ENCODE measurements at regions not wholly inside any gene's neighbourhood (a gene's known extent, or its start where the extent isn't known, plus 50 kb on each side); places are given as distances from the start of the nearest gene placed in this dataset.

GRCh38 chr5:9972059-9972458 is 277.6 kb downstream of the ATPSCKMT start:
- H3K27ac Mint-ChIP-seq, result no peak overlapping the region
- Histone ChIP-seq H3K79me2 (ENCODE audit: low read depth) (no peaks in the 10 kb centered on the region), H3K4me1 (peaks cover 6% of the 10 kb centered on the region), H3K4me3 (no peak overlapping the region), H4K20me1 (ENCODE audit: low read depth) (no peaks in the 10 kb centered on the region), H3K9me3 (ENCODE audit: low read depth) (no peaks in the 10 kb centered on the region), H3K36me3 (no peaks in the 10 kb centered on the region), H3K27me3 (no peaks in the 10 kb centered on the region), H2AFZ (replicated peaks) (no peak overlapping the region), H3K27ac (no peak overlapping the region), H3K4me2 (no peak overlapping the region), H3F3A (ENCODE audit: low read depth) (no peaks in the 10 kb centered on the region), H3K9ac (no peak overlapping the region)
- H3K4me1 Mint-ChIP-seq, result no peaks in the 10 kb centered on the region
- no peaks in the 10 kb centered on the region for H3K27me3 Mint-ChIP-seq (ENCODE audit: insufficient read depth, low read depth)
- peaks cover 23% of the 10 kb centered on the region for H3K9me3 Mint-ChIP-seq
- no peaks in the 10 kb centered on the region for H3K36me3 Mint-ChIP-seq
- no peak overlapping the region for H3K4me3 Mint-ChIP-seq
- TF ChIP-seq EZH2phosphoT487 (IDR thresholded peaks at IDR 0.05) (no peak), CTCF (IDR thresholded peaks at IDR 0.05) (no peak), EZH2 (IDR thresholded peaks at IDR 0.05) (no peak)
- DNase-seq (ENCODE audit: low spot score), result no peak

DNA sequence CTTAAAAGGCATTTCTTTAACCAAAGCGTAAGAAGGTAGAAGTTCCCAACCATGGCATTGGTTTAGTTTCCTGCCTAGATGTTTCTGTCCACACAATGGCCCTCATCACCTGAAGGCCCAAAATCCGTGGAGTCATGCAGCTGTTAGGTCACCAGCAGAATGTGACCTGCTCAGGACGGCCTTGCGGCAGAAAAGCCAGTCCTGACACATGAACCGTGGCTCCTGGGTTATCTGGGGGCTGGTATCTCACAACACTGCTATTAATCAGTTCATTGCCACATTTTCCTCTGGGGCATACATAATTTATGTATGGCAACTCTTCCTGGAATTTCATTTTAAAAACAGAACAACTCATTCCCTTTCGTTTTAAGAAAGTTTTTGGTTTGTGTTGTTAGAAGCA is 278.4 kb downstream of the ATPSCKMT start:
- peaks cover 23% of the 10 kb centered on the region for H3K9me3 Mint-ChIP-seq
- H3K27me3 ChIP-seq, result no peaks in the 10 kb centered on the region
- H3K4me3 Mint-ChIP-seq, result no peak overlapping the region

DNA sequence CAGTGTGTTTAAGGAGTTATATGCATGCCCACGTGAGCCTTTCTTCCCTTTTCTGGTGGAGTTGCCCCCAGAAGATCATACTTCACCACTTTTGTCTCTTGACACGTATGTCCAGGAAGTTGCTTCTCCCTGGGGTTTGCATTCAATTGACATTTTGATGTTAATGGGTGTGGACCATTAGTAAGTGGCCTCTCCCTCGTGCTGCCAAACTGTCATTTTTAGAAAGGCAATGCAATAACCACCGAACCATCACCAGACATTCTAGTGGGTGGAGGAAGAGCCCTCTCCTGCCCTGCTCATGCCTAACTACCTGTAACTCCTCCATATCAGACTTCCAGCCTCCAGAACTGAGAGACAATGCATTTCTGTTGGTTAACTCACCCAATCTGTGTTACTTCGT is 290.8 kb downstream of the ATPSCKMT start:
- H3K9me3 ChIP-seq (ENCODE audit: low read depth), result no peaks in the 10 kb centered on the region
- no peak overlapping the region for H3K27ac ChIP-seq
- Mint-ChIP-seq H3K27me3 (ENCODE audit: insufficient read depth, low read depth) (no peaks in the 10 kb centered on the region), H3K27ac (no peak overlapping the region), H3K9me3 (peaks cover 7% of the 10 kb centered on the region), H3K4me1 (peaks cover 19% of the 10 kb centered on the region), H3K4me3 (no peak overlapping the region), H3K36me3 (no peaks in the 10 kb centered on the region)
- H3K36me3 ChIP-seq, result no peaks in the 10 kb centered on the region
- no peaks in the 10 kb centered on the region for H3K4me1 ChIP-seq
- H2AFZ ChIP-seq (replicated peaks), result no peak overlapping the region
- H3K4me3 ChIP-seq, result no peak overlapping the region
- no peak for DNase-seq (ENCODE audit: low spot score)
- H3F3A ChIP-seq (ENCODE audit: low read depth), result no peaks in the 10 kb centered on the region
- no peak overlapping the region for H3K4me2 ChIP-seq
- H3K27me3 ChIP-seq, result no peaks in the 10 kb centered on the region
- no peak overlapping the region for H3K9ac ChIP-seq
- no peak for TF ChIP-seq EZH2 (IDR thresholded peaks at IDR 0.05)
- no peak for TF ChIP-seq CTCF (IDR thresholded peaks at IDR 0.05)
- TF ChIP-seq EZH2phosphoT487 (IDR thresholded peaks at IDR 0.05), result no peak
- no peaks in the 10 kb centered on the region for H3K79me2 ChIP-seq (ENCODE audit: low read depth)
- no peaks in the 10 kb centered on the region for H4K20me1 ChIP-seq (ENCODE audit: low read depth)

More for the DNA sequence above, 278.4 kb downstream of the ATPSCKMT start:
- Histone ChIP-seq H3K9ac (no peak overlapping the region), H3K4me3 (no peak overlapping the region), H3K4me2 (no peak overlapping the region), H4K20me1 (ENCODE audit: low read depth) (no peaks in the 10 kb centered on the region), H3K4me1 (no peaks in the 10 kb centered on the region), H3K79me2 (ENCODE audit: low read depth) (no peaks in the 10 kb centered on the region), H3K36me3 (no peaks in the 10 kb centered on the region), H3K9me3 (ENCODE audit: low read depth) (no peaks in the 10 kb centered on the region), H3K27ac (no peak overlapping the region), H2AFZ (replicated peaks) (no peak overlapping the region), H3F3A (ENCODE audit: low read depth) (no peaks in the 10 kb centered on the region)
- TF ChIP-seq EZH2phosphoT487 (IDR thresholded peaks at IDR 0.05), result no peak
- no peak for TF ChIP-seq CTCF (IDR thresholded peaks at IDR 0.05)
- TF ChIP-seq EZH2 (IDR thresholded peaks at IDR 0.05), result no peak
- Mint-ChIP-seq H3K36me3 (no peaks in the 10 kb centered on the region), H3K4me1 (no peaks in the 10 kb centered on the region), H3K27ac (no peak overlapping the region), H3K27me3 (ENCODE audit: insufficient read depth, low read depth) (no peaks in the 10 kb centered on the region)
- DNase-seq (ENCODE audit: low spot score), result no peak

All from neural progenitor cell (in vitro differentiated cells).